Inflammatory macrophage (primary cell): ENCODE measurements at regions not wholly inside any gene's neighbourhood (a gene's known extent, or its start where the extent isn't known, plus 50 kb on each side); places are given as distances from the start of the nearest gene placed in this dataset.

Experiments used
- DNase-seq, 2 donors: peaks; one replicate each; pipeline ENCODE4 v3.0.0-alpha.2; 2020 to 2022

DNA sequence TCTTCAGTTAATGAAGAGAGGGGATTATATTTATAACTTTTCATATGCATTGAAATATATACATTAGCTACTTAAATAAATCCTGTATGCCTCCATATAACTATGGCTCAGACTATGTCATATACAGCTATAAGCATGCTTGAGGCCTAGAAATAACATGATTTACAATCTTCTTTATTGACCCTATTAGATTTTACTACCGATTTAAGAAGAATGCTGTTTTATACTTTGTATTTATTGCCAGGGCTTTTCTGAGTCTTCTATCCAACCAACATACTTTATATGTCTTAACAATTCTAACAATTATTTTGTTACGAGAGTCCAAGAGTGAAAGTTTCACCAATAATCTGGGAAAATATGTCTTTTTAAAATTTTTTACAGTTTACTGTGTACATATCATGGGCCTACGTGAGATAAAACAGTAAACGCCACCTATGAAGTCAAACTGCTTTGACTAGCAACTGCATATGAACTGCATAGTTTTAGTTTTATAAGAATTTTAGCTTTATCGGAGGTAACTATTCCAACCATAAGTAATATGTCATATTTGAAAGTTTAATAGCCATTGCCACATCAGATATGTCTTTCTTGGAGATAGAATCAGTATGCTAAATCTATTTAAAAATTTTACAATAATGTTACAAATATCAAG, 861.0 kb downstream of the USP25 start:
- DNase-seq, result no peak

DNA sequence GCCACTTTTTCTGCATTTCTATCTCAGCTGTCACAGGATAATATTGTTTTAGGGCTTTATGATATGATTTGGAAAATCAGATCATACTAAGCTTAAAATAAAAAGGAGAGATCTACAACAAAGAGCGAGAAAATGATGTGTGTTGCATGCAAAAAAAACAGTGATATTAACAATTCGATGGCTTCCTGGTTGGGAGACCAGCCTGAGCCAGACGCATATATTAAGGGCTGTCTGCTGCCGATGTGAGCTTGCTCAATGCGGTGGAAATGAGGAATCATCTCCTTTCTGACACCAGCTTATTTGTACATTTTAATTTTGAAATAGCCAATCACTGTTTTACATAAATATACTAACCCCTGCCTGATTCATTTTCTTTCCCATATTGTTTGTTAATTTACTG, 862.6 kb downstream of the USP25 start:
- DNase-seq, result peak; percentile 2 to 14

- no peak for DNase-seq
Observed at GRCh38 chr21:16594191-16594590, 864.4 kb downstream of the USP25 start.

GRCh38 chr21:16596369-16596768, 866.6 kb downstream of the USP25 start:
- no peak for DNase-seq

DNA sequence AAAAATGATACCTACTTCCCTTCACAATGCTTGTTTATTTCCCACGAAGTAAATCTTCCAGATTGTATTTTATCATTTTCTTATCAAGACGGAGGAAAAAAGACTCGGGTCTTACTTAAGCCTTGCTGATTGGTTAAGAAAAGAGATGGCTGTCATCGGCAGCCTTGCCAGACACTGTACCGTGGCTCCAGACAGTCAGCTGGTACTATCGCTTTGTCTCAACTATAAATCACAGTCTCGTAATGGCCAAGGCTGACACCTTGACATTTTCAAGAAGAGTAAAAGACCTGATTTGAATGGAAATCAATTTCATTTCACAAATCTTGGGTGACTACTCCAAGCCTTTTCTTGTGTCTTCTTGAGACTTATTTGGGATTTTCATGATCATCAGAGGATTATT, 868.0 kb downstream of the USP25 start:
- no peak for DNase-seq

GRCh38 chr21:16605597-16605996, 875.8 kb downstream of the USP25 start:
- DNase-seq, result no peak

DNA sequence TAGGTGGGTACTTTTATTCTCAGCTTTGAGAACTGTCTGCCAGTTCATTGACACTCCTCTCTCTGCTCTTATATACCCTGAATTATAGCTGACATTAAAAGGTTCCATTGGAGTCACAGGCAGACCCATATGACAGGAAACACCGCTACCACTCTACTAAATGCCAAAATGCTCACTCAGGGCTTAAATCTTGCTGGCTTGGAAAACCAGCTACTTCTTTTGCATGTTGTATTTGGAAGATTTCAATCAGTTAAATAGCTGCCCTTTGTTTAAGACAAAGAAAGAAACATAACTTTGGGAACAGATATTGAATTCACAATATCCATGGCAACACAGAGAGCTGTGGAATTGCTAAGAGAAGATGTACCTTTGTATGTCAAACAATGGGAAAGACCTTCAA, 876.5 kb downstream of the USP25 start:
- no peak for DNase-seq

DNA sequence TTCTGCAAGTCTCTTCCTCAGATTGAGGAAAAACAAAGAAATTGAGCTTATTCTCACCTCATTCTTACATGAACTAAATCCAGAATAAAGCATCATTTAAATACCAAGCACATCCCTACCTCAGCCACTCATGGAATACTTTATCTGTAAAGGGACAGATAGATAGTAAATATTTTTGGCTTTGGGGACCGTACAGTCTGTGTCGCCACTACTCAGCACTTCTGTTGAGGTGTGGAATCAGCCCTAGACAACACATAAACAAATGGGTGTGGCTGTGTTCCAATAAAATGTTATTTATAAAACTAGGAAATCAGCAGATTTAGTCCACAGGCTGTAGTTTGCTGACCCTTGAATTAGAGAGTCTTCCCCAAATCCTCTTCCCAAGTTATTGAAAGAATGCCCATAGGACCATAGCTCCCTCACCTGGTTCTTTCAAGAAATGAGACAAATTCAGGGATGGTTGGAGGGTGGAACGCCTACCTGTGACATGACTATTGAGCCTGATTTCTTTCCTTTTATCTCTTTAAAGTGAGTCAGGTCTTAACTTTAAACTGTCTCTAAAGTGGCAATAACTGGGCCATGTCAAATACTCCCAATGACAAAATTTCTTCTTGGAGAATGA, 878.5 kb downstream of the USP25 start:
- no peak for DNase-seq

DNA sequence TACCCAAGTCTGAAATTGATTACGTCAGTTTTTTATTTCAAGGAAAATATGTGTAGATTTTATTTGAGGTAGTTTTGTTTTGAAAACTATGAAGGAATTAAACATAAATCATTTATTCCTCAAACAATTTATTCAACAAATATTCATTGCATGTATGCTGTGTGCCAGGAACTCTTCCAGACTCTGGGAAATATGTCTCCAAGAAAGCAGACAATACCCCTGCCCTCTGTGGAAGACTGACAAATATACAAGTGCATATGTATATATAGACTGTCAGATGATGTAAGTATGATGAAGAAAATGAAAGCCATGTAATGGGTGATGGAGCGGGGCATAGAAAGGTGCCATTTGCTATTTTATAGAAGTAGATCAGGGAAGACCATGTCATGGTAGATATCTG, 889.5 kb downstream of the USP25 start:
- DNase-seq, result no peak

GRCh38 chr21:16620786-16621320, 891.1 kb downstream of the USP25 start:
- no peak for DNase-seq

DNA sequence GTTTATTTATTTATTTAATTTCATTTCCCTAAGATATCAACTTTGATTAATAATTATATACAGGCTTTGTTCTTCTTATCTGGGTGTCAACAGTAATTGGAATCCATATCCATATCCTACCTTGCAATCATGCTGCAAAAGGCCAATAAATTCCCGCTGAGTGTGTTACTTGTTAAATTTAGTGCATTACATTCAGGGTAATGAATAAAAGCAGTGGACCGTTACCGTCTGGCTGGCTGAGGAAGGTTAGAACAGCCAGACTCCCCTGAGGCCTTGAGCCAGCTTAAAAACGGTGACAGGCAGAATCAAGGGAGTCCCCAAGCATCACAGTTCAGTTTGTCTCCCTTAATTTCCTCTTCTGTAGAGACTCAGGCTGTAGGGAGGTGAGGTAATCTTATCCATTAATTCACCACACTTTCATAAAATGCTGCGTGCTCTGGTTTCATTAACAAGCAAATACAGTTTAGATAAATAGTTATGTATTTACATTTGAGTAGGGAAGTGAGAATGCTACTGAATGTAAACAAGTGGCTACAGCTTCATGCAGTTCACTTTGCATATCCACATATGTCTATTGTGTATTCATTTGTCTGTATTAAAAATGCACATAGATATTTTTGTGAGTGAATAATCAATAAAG, 888.2 kb upstream of the CXADR start:
- DNase-seq, result no peak

DNA sequence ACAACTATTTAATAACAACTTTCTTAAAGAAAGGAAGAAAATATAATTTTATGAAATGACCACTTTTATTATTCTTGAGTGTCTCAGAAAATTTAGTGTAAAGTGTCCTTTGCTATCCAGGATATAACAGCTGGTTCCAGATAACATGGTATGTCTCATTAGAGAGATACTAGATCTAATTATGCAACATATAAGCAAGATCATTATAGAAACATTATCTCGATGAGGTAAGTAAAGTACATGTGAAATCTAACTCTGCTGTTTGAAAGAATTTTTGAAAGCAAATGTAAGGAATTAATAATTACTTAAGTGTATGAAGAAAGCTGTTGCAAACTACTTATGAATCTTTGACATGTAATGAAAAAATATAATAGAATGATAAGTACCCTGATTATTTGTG, 887.4 kb upstream of the CXADR start:
- DNase-seq, result no peak

- DNase-seq, result no peak
Observed at GRCh38 chr21:16633831-16634459, 878.9 kb upstream of the CXADR start.

GRCh38 chr21:16634515-16634914, 878.3 kb upstream of the CXADR start:
- DNase-seq, result no peak

- DNase-seq, result no peak
Observed at GRCh38 chr21:16640297-16641027, 872.4 kb upstream of the CXADR start.

DNA sequence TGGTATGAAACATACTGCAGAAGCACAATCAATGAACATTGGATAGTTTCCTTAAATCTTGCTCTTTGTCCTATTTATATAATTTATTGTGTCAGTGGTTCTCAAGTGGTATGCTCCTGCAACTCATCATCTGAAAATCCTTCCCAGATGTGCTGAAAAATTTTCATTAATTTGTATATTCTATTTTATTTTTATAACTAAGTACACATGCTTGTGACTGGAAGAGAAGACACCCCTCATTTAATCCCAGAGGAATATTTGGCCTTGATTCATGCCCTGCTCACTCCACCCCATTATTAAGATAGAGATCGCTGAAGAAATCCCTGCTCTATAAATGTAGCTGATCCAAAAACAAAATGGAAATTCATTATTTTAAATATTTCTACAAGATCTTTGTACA, 870.5 kb upstream of the CXADR start:
- no peak for DNase-seq

- DNase-seq, result no peak
Observed at GRCh38 chr21:16644685-16645084, 868.2 kb upstream of the CXADR start.

DNA sequence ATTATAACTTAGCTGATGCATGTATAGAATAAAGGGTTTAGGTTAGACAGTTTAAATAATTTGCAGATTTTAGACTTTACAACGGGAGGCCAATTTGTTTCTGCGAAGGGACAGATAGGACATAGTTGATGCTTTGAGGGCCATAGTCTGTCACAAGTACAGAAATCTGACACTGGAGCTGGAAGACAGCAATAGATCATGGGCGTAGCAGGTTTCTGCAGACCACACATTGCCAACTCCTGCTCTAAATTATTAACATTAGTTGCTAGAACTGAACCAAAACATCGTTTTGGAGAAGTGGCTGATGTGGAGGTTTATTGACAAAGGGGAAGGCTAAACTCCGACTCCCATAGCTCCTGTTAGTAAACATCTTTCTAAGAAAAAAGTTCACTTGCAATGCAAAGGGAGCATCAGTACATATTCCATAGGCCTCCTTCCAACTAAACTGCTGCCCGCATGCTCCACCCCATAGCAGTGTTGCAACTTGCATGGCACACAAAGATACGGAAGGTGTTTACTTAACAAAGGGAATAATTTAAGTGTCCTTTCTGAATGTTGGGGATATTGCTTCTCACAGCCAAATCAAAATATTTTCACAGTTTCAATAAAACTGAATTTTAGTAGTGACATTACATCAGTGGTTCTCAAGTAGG, 862.0 kb upstream of the CXADR start:
- DNase-seq, result no peak

- DNase-seq, result no peak
Observed at GRCh38 chr21:16651956-16652355, 860.9 kb upstream of the CXADR start.

GRCh38 chr21:16663436-16663835, 849.4 kb upstream of the CXADR start:
- DNase-seq, result no peak

GRCh38 chr21:16667395-16667794, 845.4 kb upstream of the CXADR start:
- DNase-seq, result no peak

DNA sequence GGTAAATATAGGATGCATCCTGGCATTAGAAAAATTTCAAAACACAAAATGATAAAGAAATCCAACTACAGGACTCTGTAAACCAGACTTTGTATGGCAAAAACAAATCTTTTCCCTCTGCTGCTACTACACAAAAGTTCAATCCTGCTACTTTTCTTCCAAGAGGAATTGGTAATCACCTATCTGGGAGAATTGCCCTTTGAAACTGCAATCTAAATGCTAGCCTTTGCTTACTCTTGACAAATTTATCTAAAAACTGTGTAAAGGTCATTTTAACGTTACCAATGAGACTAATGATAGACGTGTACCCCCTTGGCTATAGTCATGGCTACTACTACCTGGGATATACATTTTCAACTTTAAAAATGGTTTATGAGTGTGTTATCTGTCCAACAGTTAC, 837.9 kb upstream of the CXADR start:
- no peak for DNase-seq
